Naive B cell (primary cell): ENCODE measurements at regions not wholly inside any gene's neighbourhood (a gene's known extent, or its start where the extent isn't known, plus 50 kb on each side); places are given as distances from the start of the nearest gene placed in this dataset.
"Not testable (repeated sequence)": the region's sequence is repeated elsewhere in the genome, so short reads cannot be mapped to it uniquely, and the experiment has no call there.

ENCODE experiments used
- ATAC-seq, 2 donors: fragments of 150-1000 bp; cut with Tn5 transposase; 2 replicates each; pipeline ENCODE4 v1.10.0; 2021; ENCODE audit warnings: low read depth in 2 of 2, mild to moderate bottlenecking in 2 of 2, moderate library complexity in 2 of 2
- DNase-seq: peaks from one replicate; pipeline ENCODE4 v3.0.0; 2022
- H3K27ac Mint-ChIP-seq, 6 donors: one replicate each; pipeline ENCODE4 v1.8.0; 2020 to 2022; ENCODE audit warnings: mild to moderate bottlenecking in 6 of 6, mixed read lengths in 6 of 6, moderate library complexity in 5 of 6, inconsistent platforms in 2 of 6
- H3K27me3 Mint-ChIP-seq, 3 donors: one replicate each; pipeline ENCODE4 v1.8.0; 2021 to 2022; ENCODE audit warnings: mixed read lengths in 3 of 3, mild to moderate bottlenecking in 1 of 3
- H3K36me3 Mint-ChIP-seq, 2 donors: one replicate each; pipeline ENCODE4 v1.8.0; 2020 to 2022; ENCODE audit warnings: mixed read lengths in 2 of 2, inconsistent platforms in 1 of 2, mild to moderate bottlenecking in 1 of 2
- H3K4me1 Mint-ChIP-seq, 3 donors: one replicate each; pipeline ENCODE4 v1.8.0; 2020 to 2022; ENCODE audit warnings: mixed read lengths in 3 of 3, inconsistent platforms in 1 of 3, mild to moderate bottlenecking in 1 of 3, moderate library complexity in 1 of 3
- H3K4me3 Mint-ChIP-seq, 8 donors: one replicate each; pipeline ENCODE4 v1.8.0; 2020 to 2022; ENCODE audit warnings: mild to moderate bottlenecking in 8 of 8, mixed read lengths in 8 of 8, moderate library complexity in 8 of 8, inconsistent platforms in 2 of 8
- H3K9me3 Mint-ChIP-seq, 7 donors: one replicate each; pipeline ENCODE4 v1.8.0; 2020 to 2022; ENCODE audit warnings: mixed read lengths in 7 of 7, mild to moderate bottlenecking in 5 of 7, inconsistent platforms in 2 of 7, moderate library complexity in 1 of 7

- ATAC-seq, H3K27ac Mint-ChIP-seq, H3K36me3 Mint-ChIP-seq, H3K27me3 Mint-ChIP-seq, H3K9me3 Mint-ChIP-seq, H3K4me1 Mint-ChIP-seq: not testable (repeated sequence)
- peak; percentile 17 for DNase-seq
- peak overlapping the region in 1 of 8 donors; percentile 10 for H3K4me3 Mint-ChIP-seq
These were observed 57.8 kb upstream of the NBPF8 start for GRCh38 chr1:120357046-120357445.

GRCh38 chr1:120356170-120356569, 58.7 kb upstream of the NBPF8 start:
- not testable (repeated sequence) for H3K36me3 Mint-ChIP-seq, H3K9me3 Mint-ChIP-seq, H3K27me3 Mint-ChIP-seq, H3K4me1 Mint-ChIP-seq, ATAC-seq, H3K4me3 Mint-ChIP-seq
- peak overlapping the region in 1 of 6 donors; percentile 38 for H3K27ac Mint-ChIP-seq
- DNase-seq: peak; percentile 3

GRCh38 chr1:120354618-120355184, 60.1 kb upstream of the NBPF8 start:
- not testable (repeated sequence) for H3K9me3 Mint-ChIP-seq, H3K36me3 Mint-ChIP-seq, H3K27me3 Mint-ChIP-seq, H3K4me1 Mint-ChIP-seq
- DNase-seq (peak; percentile 72), ATAC-seq (peak; percentile 84)
- Mint-ChIP-seq H3K27ac (peak overlapping the region; percentile 96 to 100 (median 99)), H3K4me3 (peak overlapping the region; percentile 74 to 97 (median 90))

- DNase-seq: peak; percentile 59
- H3K36me3 Mint-ChIP-seq, ATAC-seq, H3K9me3 Mint-ChIP-seq, H3K27me3 Mint-ChIP-seq, H3K4me1 Mint-ChIP-seq: not testable (repeated sequence)
- Mint-ChIP-seq H3K4me3 (peak overlapping the region; percentile 63 to 98 (median 84)), H3K27ac (peak overlapping the region; percentile 68 to 99 (median 81))
These were observed 72.4 kb upstream of the NBPF8 start for GRCh38 chr1:120342231-120343073.

- Mint-ChIP-seq H3K27ac (peak overlapping the region in 5 of 6 donors; percentile 82 to 98 (median 90)), H3K4me3 (peak overlapping the region; percentile 67 to 95 (median 88))
- H3K27me3 Mint-ChIP-seq, H3K4me1 Mint-ChIP-seq, H3K36me3 Mint-ChIP-seq, H3K9me3 Mint-ChIP-seq: not testable (repeated sequence)
- ATAC-seq: peak; percentile 34 to 35
- peak; percentile 32 for DNase-seq
These were observed 73.1 kb upstream of the NBPF8 start for GRCh38 chr1:120341756-120342155.

GRCh38 chr1:120340838-120341751, 73.7 kb upstream of the NBPF8 start:
- H3K4me3 Mint-ChIP-seq: peak overlapping the region; percentile 67 to 95 (median 86)
- not testable (repeated sequence) for H3K9me3 Mint-ChIP-seq, H3K27me3 Mint-ChIP-seq, H3K4me1 Mint-ChIP-seq, H3K36me3 Mint-ChIP-seq
- peak in 1 of 2 donors; percentile 28 for ATAC-seq
- H3K27ac Mint-ChIP-seq: peak overlapping the region; percentile 76 to 98 (median 92)
- peak; percentile 86 for DNase-seq

- DNase-seq: not testable (repeated sequence)
These were observed 99.1 kb upstream of the NBPF8 start for GRCh38 chr1:120315738-120316137.

GRCh38 chr1:120311930-120312329, 102.9 kb upstream of the NBPF8 start:
- not testable (repeated sequence) for H3K36me3 Mint-ChIP-seq, ATAC-seq, H3K4me1 Mint-ChIP-seq, DNase-seq, H3K9me3 Mint-ChIP-seq, H3K27me3 Mint-ChIP-seq, H3K4me3 Mint-ChIP-seq, H3K27ac Mint-ChIP-seq

More at GRCh38 chr1:120315738-120316137, 99.1 kb upstream of the NBPF8 start:
- H3K9me3 Mint-ChIP-seq, ATAC-seq, H3K27ac Mint-ChIP-seq, H3K4me1 Mint-ChIP-seq, H3K36me3 Mint-ChIP-seq, H3K27me3 Mint-ChIP-seq, H3K4me3 Mint-ChIP-seq: not testable (repeated sequence)

- not testable (repeated sequence) for H3K9me3 Mint-ChIP-seq, H3K36me3 Mint-ChIP-seq, H3K4me1 Mint-ChIP-seq, H3K4me3 Mint-ChIP-seq, H3K27me3 Mint-ChIP-seq, H3K27ac Mint-ChIP-seq, DNase-seq
- ATAC-seq: peak in 1 of 2 donors; percentile 40
These were observed 105.8 kb upstream of the NBPF8 start for GRCh38 chr1:120308940-120309578.

- not testable (repeated sequence) for DNase-seq, H3K4me3 Mint-ChIP-seq, ATAC-seq, H3K36me3 Mint-ChIP-seq, H3K4me1 Mint-ChIP-seq, H3K27ac Mint-ChIP-seq, H3K27me3 Mint-ChIP-seq, H3K9me3 Mint-ChIP-seq
These were observed 109.8 kb upstream of the NBPF8 start for GRCh38 chr1:120305046-120305445.

GRCh38 chr1:120304341-120304740, 110.5 kb upstream of the NBPF8 start:
- H3K4me1 Mint-ChIP-seq, ATAC-seq, H3K36me3 Mint-ChIP-seq, H3K27me3 Mint-ChIP-seq, DNase-seq, H3K27ac Mint-ChIP-seq, H3K4me3 Mint-ChIP-seq, H3K9me3 Mint-ChIP-seq: not testable (repeated sequence)

GRCh38 chr1:120299433-120300057, 115.3 kb upstream of the NBPF8 start:
- not testable (repeated sequence) for H3K9me3 Mint-ChIP-seq, H3K36me3 Mint-ChIP-seq, H3K4me3 Mint-ChIP-seq, DNase-seq, ATAC-seq, H3K4me1 Mint-ChIP-seq, H3K27me3 Mint-ChIP-seq, H3K27ac Mint-ChIP-seq

GRCh38 chr1:120298487-120298886, 116.3 kb upstream of the NBPF8 start:
- H3K4me1 Mint-ChIP-seq, H3K9me3 Mint-ChIP-seq, H3K36me3 Mint-ChIP-seq, H3K27me3 Mint-ChIP-seq, ATAC-seq, H3K27ac Mint-ChIP-seq, DNase-seq, H3K4me3 Mint-ChIP-seq: not testable (repeated sequence)
